ENCODE measurements at regions not wholly inside any gene's neighbourhood (a gene's known extent, or its start where the extent isn't known, plus 50 kb on each side); places are given as distances from the start of the nearest gene placed in this dataset.
A peak's percentile ranks its signal among the peaks of the same experiment; 100 is the strongest.

DNA sequence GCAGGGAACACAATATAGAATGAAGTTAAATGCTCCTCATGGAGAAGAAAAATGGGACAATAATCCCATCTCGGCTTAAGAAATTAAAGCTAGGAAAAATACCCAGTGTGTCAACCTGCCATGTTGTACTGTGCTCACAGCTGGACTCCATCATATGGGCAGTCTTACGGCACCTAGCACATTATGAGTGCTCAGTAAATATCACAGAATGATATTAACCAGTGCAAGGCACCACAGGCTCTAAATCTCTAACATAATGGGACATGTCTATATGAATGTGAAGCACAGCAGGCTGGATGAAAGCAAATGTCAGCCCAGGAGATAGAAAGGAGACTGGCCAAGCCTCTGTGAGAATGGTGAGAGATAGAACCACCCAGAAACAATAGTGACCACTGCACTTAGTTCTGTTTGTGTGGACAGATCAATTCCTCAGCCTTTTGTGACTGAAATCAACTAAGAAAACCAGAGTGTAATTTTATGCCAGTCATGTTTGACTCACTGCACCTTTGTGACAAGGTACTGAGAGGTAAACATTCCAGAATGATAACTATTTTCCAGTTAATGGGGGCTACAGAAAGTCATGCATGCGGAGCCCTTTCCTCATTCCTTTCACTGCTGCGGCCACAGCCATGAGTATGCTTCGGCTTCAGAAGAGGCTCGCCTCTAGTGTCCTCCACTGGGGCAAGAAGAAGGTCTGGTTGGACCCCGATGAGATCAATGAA is 140.4 kb upstream of the CDH6 start:
- Mint-ChIP-seq H3K4me3 (no peak overlapping the region), H3K9me3 (peaks cover 0 to 4% of the 10 kb centered on the region in 2 experiments; a peak in 2 of 5 replicates), H3K36me3 (ENCODE audit: insufficient read depth in 1 of 3, low read depth in 3 of 3) (peaks cover 0 to 3% (median 0%) of the 10 kb centered on the region in 3 experiments; a peak in 2 of 7 replicates), H3K4me1 (peaks cover 42 to 48% of the 10 kb centered on the region in 2 experiments), H3K27me3 (ENCODE audit: low read depth) (no peaks in the 10 kb centered on the region), H3K27ac (no peak overlapping the region)
- TF ChIP-seq, protein P1, sequence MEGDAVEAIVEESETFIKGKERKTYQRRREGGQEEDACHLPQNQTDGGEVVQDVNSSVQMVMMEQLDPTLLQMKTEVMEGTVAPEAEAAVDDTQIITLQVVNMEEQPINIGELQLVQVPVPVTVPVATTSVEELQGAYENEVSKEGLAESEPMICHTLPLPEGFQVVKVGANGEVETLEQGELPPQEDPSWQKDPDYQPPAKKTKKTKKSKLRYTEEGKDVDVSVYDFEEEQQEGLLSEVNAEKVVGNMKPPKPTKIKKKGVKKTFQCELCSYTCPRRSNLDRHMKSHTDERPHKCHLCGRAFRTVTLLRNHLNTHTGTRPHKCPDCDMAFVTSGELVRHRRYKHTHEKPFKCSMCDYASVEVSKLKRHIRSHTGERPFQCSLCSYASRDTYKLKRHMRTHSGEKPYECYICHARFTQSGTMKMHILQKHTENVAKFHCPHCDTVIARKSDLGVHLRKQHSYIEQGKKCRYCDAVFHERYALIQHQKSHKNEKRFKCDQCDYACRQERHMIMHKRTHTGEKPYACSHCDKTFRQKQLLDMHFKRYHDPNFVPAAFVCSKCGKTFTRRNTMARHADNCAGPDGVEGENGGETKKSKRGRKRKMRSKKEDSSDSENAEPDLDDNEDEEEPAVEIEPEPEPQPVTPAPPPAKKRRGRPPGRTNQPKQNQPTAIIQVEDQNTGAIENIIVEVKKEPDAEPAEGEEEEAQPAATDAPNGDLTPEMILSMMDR (conservative IDR thresholded peaks at IDR 0.05), result no peak
- H3K23ac ChIP-seq (ENCODE audit: insufficient read length, low read depth, low read length), result no peak overlapping the region
- no peak overlapping the region for H3K27ac ChIP-seq (ENCODE audit: insufficient read length, low read depth, low read length)
- no peak overlapping the region for H3K9ac ChIP-seq (ENCODE audit: extremely low read depth, insufficient read length, low read length)
- H3K9me3 ChIP-seq (ENCODE audit: control insufficient read depth, low read depth, low read length), result no peaks in the 10 kb centered on the region
- no peak for DNase-seq
- no peak overlapping the region for H2BK120ac ChIP-seq (ENCODE audit: low read depth, low read length, poor library complexity, severe bottlenecking)
- no peak overlapping the region for H2AFZ ChIP-seq (ENCODE audit: low read length)
- H3K4ac ChIP-seq (ENCODE audit: low read depth, low read length), result no peak overlapping the region
- no peak overlapping the region for H3T11ph ChIP-seq (ENCODE audit: low read length)
- no peak overlapping the region for H3K4me2 ChIP-seq (ENCODE audit: insufficient read depth, insufficient read length, low read length)
- no CpG with 5 or more reads among the region's 7 CpGs for WGBS (ENCODE audit: extremely low coverage, insufficient read length, low lambda C conversion rate)
- no peak overlapping the region for H2BK20ac ChIP-seq (ENCODE audit: low read depth, low read length, poor library complexity, severe bottlenecking)
- 0 out of 2 replicates have a peak overlapping the region, but pooled peaks have one; percentile 37 for H2BK15ac ChIP-seq (ENCODE audit: low read depth, low read length)
- no peak overlapping the region for H4K91ac ChIP-seq (ENCODE audit: insufficient read length, low read depth, low read length)
- H4K8ac ChIP-seq (replicated peaks; ENCODE audit: insufficient read length, low read depth, low read length), result no peak overlapping the region
- H3K14ac ChIP-seq (ENCODE audit: insufficient read depth, low read length), result no peak overlapping the region
- peaks cover 3% of the 10 kb centered on the region; the same call in 1 of the 2 replicates for H3K4me1 ChIP-seq (ENCODE audit: insufficient read depth, low read length)
- H2BK5ac ChIP-seq (ENCODE audit: insufficient read length, low read length), result no peak overlapping the region
- H3K79me2 ChIP-seq (ENCODE audit: insufficient read depth, low read length), result no peaks in the 10 kb centered on the region
- H3K18ac ChIP-seq (ENCODE audit: insufficient read length, low read depth, low read length), result no peak overlapping the region
- no peak overlapping the region for H4K5ac ChIP-seq (ENCODE audit: insufficient read length, low read depth, low read length)
- H2AK5ac ChIP-seq (ENCODE audit: insufficient read length, low read length), result no peak overlapping the region
- no peaks in the 10 kb centered on the region for H4K20me1 ChIP-seq (ENCODE audit: control insufficient read depth, insufficient read depth, insufficient read length)
- H3K79me1 ChIP-seq (ENCODE audit: insufficient read depth, low read depth, low read length, poor library complexity, severe bottlenecking), result no peaks in the 10 kb centered on the region
- H3K27me3 ChIP-seq (ENCODE audit: insufficient read depth, low read length), result no peaks in the 10 kb centered on the region
- no peaks in the 10 kb centered on the region for H3K23me2 ChIP-seq (ENCODE audit: insufficient read length, low read depth, low read length, poor library complexity, severe bottlenecking)
- no peak overlapping the region for H3K56ac ChIP-seq (ENCODE audit: insufficient read length, low read depth, low read length)
- no peak overlapping the region for H2BK12ac ChIP-seq (ENCODE audit: insufficient read length, low read depth, low read length)

Data from H9 (cell line).